PC-9 (cell line): ENCODE measurements at regions not wholly inside any gene's neighbourhood (a gene's known extent, or its start where the extent isn't known, plus 50 kb on each side); places are given as distances from the start of the nearest gene placed in this dataset.

ENCODE experiments used
- EZH2 ChIP-seq: fragments of 200-600 bp; sonication (generic); IDR thresholded peaks from 2 replicates; pipeline ENCODE4 v1.8.0; 2017; ENCODE audit warnings: antibody characterized with exemption, low read depth
- TF ChIP-seq, protein P1 (sequence below): fragments of 200-600 bp; sonication (generic); conservative IDR thresholded peaks from 2 replicates; pipeline ENCODE4 v1.6.1; 2017; ENCODE audit warnings: mixed run types, antibody characterized with exemption, mild to moderate bottlenecking, moderate library complexity

- TF ChIP-seq, protein P1, sequence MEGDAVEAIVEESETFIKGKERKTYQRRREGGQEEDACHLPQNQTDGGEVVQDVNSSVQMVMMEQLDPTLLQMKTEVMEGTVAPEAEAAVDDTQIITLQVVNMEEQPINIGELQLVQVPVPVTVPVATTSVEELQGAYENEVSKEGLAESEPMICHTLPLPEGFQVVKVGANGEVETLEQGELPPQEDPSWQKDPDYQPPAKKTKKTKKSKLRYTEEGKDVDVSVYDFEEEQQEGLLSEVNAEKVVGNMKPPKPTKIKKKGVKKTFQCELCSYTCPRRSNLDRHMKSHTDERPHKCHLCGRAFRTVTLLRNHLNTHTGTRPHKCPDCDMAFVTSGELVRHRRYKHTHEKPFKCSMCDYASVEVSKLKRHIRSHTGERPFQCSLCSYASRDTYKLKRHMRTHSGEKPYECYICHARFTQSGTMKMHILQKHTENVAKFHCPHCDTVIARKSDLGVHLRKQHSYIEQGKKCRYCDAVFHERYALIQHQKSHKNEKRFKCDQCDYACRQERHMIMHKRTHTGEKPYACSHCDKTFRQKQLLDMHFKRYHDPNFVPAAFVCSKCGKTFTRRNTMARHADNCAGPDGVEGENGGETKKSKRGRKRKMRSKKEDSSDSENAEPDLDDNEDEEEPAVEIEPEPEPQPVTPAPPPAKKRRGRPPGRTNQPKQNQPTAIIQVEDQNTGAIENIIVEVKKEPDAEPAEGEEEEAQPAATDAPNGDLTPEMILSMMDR: no peak
- no peak for TF ChIP-seq EZH2
Observed at GRCh38 chr9:26415528-26415927, 477.1 kb downstream of the CAAP1 start.
